Parathyroid adenoma (tissue), 2 donors: ENCODE measurements at regions not wholly inside any gene's neighbourhood (a gene's known extent, or its start where the extent isn't known, plus 50 kb on each side); places are given as distances from the start of the nearest gene placed in this dataset.

ENCODE experiments used
- H2AFZ ChIP-seq: fragments of 300-600 bp; sonication (generic); one replicate; pipeline ENCODE4 v1.7.0; 2017; ENCODE audit warnings: antibody characterized with exemption, mild to moderate bottlenecking
- H3K27ac ChIP-seq: fragments of 300-600 bp; sonication (generic); one replicate; pipeline ENCODE4 v1.7.0; 2017
- H3K27me3 ChIP-seq: fragments of 300-600 bp; sonication (generic); one replicate; pipeline ENCODE4 v1.7.0; 2017; ENCODE audit warnings: low read length; ENCODE audit not compliant: control insufficient read depth, insufficient read depth
- H3K36me3 ChIP-seq: fragments of 300-600 bp; sonication (generic); one replicate; pipeline ENCODE4 v1.7.0; 2017; ENCODE audit warnings: low read length; ENCODE audit not compliant: control insufficient read depth, insufficient read depth
- H3K4me1 ChIP-seq: fragments of 300-600 bp; sonication (generic); one replicate; pipeline ENCODE4 v1.7.0; 2017; ENCODE audit warnings: control low read depth
- H3K4me2 ChIP-seq: fragments of 300-600 bp; sonication (generic); one replicate; pipeline ENCODE4 v1.7.0; 2017; ENCODE audit warnings: low read length
- H3K4me3 ChIP-seq: fragments of 300-600 bp; sonication (generic); one replicate; pipeline ENCODE4 v1.7.0; 2017; ENCODE audit warnings: low read depth, low read length
- H3K79me2 ChIP-seq: fragments of 300-600 bp; sonication (generic); one replicate; pipeline ENCODE4 v1.7.0; 2017; ENCODE audit warnings: control low read depth
- H3K9ac ChIP-seq: fragments of 300-600 bp; sonication (generic); one replicate; pipeline ENCODE4 v1.7.0; 2017; ENCODE audit warnings: mild to moderate bottlenecking
- H3K9me3 ChIP-seq: fragments of 300-600 bp; sonication (generic); one replicate; pipeline ENCODE4 v1.7.0; 2017; ENCODE audit warnings: low read length; ENCODE audit not compliant: control insufficient read depth
- TF ChIP-seq, protein P1 (sequence below): fragments of 300-600 bp; sonication (generic); IDR thresholded peaks from one replicate; pipeline ENCODE4 v1.7.0; 2017; ENCODE audit warnings: antibody characterized with exemption, mild to moderate bottlenecking
- donor health status: primary hyperparathyroidism.

DNA sequence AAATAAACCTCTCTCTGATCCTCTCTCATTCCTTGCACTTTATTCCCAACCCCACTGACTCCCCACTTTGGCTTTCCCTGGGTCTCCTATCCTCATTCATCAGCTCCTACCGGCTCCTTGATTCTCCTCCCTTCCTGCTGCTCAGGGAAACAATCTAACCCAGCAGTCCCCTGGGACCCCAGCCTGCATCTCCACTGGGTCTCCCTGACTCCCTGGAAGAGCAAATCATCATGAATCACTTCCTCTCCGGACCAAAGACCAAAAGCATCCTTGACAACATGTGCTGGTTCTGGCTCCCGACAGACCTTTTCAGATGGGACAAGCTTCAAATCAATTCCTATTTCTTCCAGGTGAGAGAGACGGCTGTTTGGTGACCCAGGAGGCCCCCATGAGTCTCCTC is 76.6 kb downstream of the HSPB8 start:
- Histone ChIP-seq H3K9ac (no peak overlapping the region), H3K9me3 (no peaks in the 10 kb centered on the region), H3K79me2 (no peaks in the 10 kb centered on the region), H3K36me3 (no peaks in the 10 kb centered on the region), H2AFZ (no peak overlapping the region), H3K4me2 (no peak overlapping the region), H3K4me1 (no peaks in the 10 kb centered on the region), H3K4me3 (no peak overlapping the region), H3K27me3 (no peaks in the 10 kb centered on the region), H3K27ac (no peak overlapping the region)
- TF ChIP-seq, protein P1, sequence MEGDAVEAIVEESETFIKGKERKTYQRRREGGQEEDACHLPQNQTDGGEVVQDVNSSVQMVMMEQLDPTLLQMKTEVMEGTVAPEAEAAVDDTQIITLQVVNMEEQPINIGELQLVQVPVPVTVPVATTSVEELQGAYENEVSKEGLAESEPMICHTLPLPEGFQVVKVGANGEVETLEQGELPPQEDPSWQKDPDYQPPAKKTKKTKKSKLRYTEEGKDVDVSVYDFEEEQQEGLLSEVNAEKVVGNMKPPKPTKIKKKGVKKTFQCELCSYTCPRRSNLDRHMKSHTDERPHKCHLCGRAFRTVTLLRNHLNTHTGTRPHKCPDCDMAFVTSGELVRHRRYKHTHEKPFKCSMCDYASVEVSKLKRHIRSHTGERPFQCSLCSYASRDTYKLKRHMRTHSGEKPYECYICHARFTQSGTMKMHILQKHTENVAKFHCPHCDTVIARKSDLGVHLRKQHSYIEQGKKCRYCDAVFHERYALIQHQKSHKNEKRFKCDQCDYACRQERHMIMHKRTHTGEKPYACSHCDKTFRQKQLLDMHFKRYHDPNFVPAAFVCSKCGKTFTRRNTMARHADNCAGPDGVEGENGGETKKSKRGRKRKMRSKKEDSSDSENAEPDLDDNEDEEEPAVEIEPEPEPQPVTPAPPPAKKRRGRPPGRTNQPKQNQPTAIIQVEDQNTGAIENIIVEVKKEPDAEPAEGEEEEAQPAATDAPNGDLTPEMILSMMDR: no peak

DNA sequence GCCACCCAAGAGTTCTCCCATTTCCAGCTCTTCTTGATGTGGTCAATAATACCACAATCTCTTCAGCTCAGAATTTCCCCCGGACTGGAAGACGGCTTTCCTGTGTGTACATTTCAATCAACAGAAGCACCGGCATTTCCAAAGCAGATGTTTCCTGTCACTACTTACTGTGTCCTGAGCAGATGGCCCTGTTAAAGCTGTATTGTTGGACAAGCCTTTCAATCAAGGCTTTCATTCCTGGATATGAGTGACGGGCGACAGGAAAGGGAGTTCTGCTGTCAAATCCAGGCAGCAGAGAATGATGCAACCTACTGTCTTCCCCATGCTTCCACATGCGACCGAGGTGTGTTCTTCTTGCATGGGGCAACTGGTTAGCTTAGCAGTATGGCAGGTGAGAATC is 76.4 kb upstream of the CCDC60 start:
- Histone ChIP-seq H3K79me2 (no peaks in the 10 kb centered on the region), H3K4me3 (no peak overlapping the region), H3K9me3 (no peaks in the 10 kb centered on the region), H3K27ac (no peak overlapping the region), H3K36me3 (no peaks in the 10 kb centered on the region), H3K9ac (no peak overlapping the region), H3K4me2 (no peak overlapping the region), H3K4me1 (peaks cover under 1% of the 10 kb centered on the region), H2AFZ (no peak overlapping the region), H3K27me3 (no peaks in the 10 kb centered on the region)
- TF ChIP-seq, protein P1: no peak

DNA sequence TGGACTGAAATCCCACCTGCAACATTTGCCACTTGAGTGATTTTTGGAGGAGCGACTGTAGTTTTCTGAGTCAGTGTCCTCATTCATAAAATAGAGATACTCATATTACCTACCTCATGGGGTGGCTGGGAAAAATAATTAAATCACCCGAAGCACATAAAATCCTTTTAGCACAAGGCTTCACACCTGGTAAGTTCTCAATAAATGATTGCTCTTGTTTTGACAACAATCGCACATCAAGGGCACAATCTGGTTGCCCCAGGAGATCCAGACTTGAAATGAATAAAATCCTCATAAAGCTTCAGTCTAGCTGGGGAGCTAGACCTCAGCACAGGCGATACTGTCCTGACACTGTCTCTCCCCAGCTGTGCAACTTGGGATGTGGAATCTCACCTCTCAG is 76.0 kb upstream of the CCDC60 start:
- TF ChIP-seq, protein P1: no peak
- no peak overlapping the region for H3K4me2 ChIP-seq
- H3K79me2 ChIP-seq: no peaks in the 10 kb centered on the region
- H3K27me3 ChIP-seq: no peaks in the 10 kb centered on the region
- H3K4me1 ChIP-seq: peaks cover 3% of the 10 kb centered on the region
- no peak overlapping the region for H2AFZ ChIP-seq
- no peaks in the 10 kb centered on the region for H3K36me3 ChIP-seq
- H3K27ac ChIP-seq: no peak overlapping the region
- H3K9me3 ChIP-seq: no peaks in the 10 kb centered on the region
- no peak overlapping the region for H3K9ac ChIP-seq
- H3K4me3 ChIP-seq: no peak overlapping the region

DNA sequence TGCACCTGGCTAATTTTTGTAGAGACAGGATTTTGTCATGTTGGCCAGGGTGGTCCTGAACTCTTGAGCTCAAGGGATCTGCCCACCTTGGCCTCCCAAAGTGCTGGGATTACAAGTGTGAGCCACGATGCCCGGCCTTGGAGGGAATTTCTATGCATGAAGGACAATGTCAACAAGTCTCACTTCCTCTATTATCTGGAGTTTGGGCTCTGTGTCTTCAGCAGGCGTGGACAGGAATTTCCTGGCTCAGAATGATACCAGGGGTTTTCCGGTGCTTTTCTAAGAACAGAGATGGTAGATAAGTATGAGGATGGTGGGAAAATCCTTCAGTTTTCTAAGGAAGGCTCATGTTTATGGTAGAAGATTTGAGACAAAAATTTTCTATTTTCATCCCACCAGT is 75.0 kb upstream of the CCDC60 start:
- Histone ChIP-seq H3K79me2 (no peaks in the 10 kb centered on the region), H2AFZ (no peak overlapping the region), H3K36me3 (no peaks in the 10 kb centered on the region), H3K4me2 (no peak overlapping the region), H3K9me3 (no peaks in the 10 kb centered on the region), H3K4me1 (peaks cover 3% of the 10 kb centered on the region), H3K27me3 (no peaks in the 10 kb centered on the region), H3K27ac (no peak overlapping the region), H3K9ac (no peak overlapping the region), H3K4me3 (no peak overlapping the region)
- TF ChIP-seq, protein P1: no peak

DNA sequence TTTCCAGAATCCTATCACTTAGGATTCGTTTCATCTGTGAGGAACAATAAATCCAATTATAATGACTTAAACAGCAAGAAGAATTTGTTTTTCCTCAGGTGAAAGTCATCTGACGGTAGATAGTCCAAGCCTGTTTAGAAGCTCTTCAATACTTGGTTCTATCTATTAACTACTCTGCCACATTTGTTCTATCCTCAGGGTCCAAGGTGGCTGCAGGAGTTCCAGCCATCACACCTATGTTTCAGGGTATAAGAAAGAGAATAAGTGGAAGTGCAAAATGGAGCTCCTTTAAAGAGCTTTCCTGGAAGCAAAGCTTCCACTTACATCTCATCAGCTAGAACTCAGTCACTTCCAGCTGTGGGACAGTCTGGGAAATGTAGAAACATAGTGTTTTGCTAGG is 72.1 kb upstream of the CCDC60 start:
- no peak overlapping the region for H2AFZ ChIP-seq
- H3K9me3 ChIP-seq: no peaks in the 10 kb centered on the region
- no peak overlapping the region for H3K9ac ChIP-seq
- H3K27ac ChIP-seq: no peak overlapping the region
- H3K4me2 ChIP-seq: no peak overlapping the region
- no peaks in the 10 kb centered on the region for H3K79me2 ChIP-seq
- H3K4me1 ChIP-seq: peaks cover 3% of the 10 kb centered on the region
- TF ChIP-seq, protein P1: no peak
- H3K4me3 ChIP-seq: no peak overlapping the region
- no peaks in the 10 kb centered on the region for H3K36me3 ChIP-seq
- no peaks in the 10 kb centered on the region for H3K27me3 ChIP-seq
